ENCODE measurements at regions not wholly inside any gene's neighbourhood (a gene's known extent, or its start where the extent isn't known, plus 50 kb on each side); places are given as distances from the start of the nearest gene placed in this dataset.

GRCh38 chr2:61721382-61721781 is 132.5 kb downstream of the FAM161A start:
- no peak for DNase-seq

- no peak for DNase-seq
These were observed 132.9 kb downstream of the FAM161A start for GRCh38 chr2:61720911-61721310.

GRCh38 chr2:61718965-61719364 is 134.9 kb downstream of the FAM161A start:
- no peak for DNase-seq

- DNase-seq, result no peak
These were observed 138.4 kb downstream of the FAM161A start for GRCh38 chr2:61715506-61715905.

GRCh38 chr2:61714210-61714609 is 139.7 kb downstream of the FAM161A start:
- DNase-seq, result no peak

- DNase-seq, result no peak
These were observed 140.4 kb downstream of the FAM161A start for GRCh38 chr2:61713457-61713856.

GRCh38 chr2:61712060-61712459 is 141.8 kb downstream of the FAM161A start:
- DNase-seq, result no peak

GRCh38 chr2:61710711-61711110 is 143.1 kb downstream of the FAM161A start:
- DNase-seq, result no peak

- DNase-seq, result no peak
These were observed 145.6 kb downstream of the FAM161A start for GRCh38 chr2:61707984-61708852.

GRCh38 chr2:61705625-61706024 is 148.2 kb downstream of the FAM161A start:
- no peak for DNase-seq

GRCh38 chr2:61704364-61704763 is 149.5 kb downstream of the FAM161A start:
- no peak for DNase-seq

- DNase-seq, result no peak
These were observed 151.8 kb downstream of the FAM161A start for GRCh38 chr2:61702088-61702467.

- no peak for DNase-seq
These were observed 153.4 kb downstream of the FAM161A start for GRCh38 chr2:61700464-61700863.

GRCh38 chr2:61694312-61695274 is 156.4 kb upstream of the XPO1 start:
- DNase-seq, result peak; percentile 85

GRCh38 chr2:61693744-61694143 is 155.6 kb upstream of the XPO1 start:
- no peak for DNase-seq

GRCh38 chr2:61690078-61690596 is 152.0 kb upstream of the XPO1 start:
- DNase-seq, result no peak

- DNase-seq, result no peak
These were observed 151.4 kb upstream of the XPO1 start for GRCh38 chr2:61689568-61689967.

GRCh38 chr2:61688369-61689334 is 150.5 kb upstream of the XPO1 start:
- no peak for DNase-seq

- DNase-seq, result no peak
These were observed 140.9 kb upstream of the XPO1 start for GRCh38 chr2:61679096-61679495.

- no peak for DNase-seq
These were observed 139.8 kb upstream of the XPO1 start for GRCh38 chr2:61677942-61678341.

- DNase-seq, result no peak
These were observed 139.2 kb upstream of the XPO1 start for GRCh38 chr2:61677306-61677705.

- no peak for DNase-seq
These were observed 137.0 kb upstream of the XPO1 start for GRCh38 chr2:61675204-61675603.

Data from stimulated activated CD4-positive, alpha-beta T cell treated with anti-CD3 and anti-CD28 coated beads, Interleukin-4, amount 100 ng/mL, for 24 hours (primary cell).